ENCODE measurements at regions not wholly inside any gene's neighbourhood (a gene's known extent, or its start where the extent isn't known, plus 50 kb on each side); places are given as distances from the start of the nearest gene placed in this dataset.

DNA sequence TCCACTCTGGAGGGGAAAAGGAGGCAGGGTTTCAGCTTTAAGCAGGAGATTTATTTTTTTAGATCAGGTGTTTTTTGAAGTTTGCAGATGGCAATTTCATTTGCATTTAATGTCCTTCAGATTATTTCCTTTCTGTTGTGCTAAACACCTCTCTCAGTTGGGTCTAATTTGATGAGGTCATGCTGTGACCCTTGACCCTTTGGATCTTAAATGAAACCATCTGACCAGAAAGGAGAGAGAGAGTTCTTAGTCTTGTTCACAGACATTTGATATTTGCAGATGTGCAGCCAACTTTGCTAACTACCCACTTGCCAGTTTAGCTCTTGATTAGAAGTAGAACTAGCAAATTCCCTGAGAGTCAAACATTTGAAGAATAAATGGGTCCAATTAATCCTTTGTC, 101.5 kb upstream of the RAB11FIP2 start:
- Histone ChIP-seq H3K27ac (ENCODE audit: insufficient read depth, low read depth, low read length, poor library complexity, severe bottlenecking) (no peak overlapping the region), H3K27me3 (ENCODE audit: control insufficient read depth, insufficient read depth, low read length, poor library complexity, severe bottlenecking) (no peaks in the 10 kb centered on the region), H3K4me3 (ENCODE audit: insufficient read depth, low read depth, low read length) (no peak overlapping the region), H3K4me1 (ENCODE audit: control insufficient read depth, insufficient read depth, low read length) (peaks cover 8% of the 10 kb centered on the region), H3K9me3 (ENCODE audit: control insufficient read depth, low read length) (no peaks in the 10 kb centered on the region), H3K36me3 (ENCODE audit: control insufficient read depth, insufficient read depth, low read length) (no peaks in the 10 kb centered on the region)

DNA sequence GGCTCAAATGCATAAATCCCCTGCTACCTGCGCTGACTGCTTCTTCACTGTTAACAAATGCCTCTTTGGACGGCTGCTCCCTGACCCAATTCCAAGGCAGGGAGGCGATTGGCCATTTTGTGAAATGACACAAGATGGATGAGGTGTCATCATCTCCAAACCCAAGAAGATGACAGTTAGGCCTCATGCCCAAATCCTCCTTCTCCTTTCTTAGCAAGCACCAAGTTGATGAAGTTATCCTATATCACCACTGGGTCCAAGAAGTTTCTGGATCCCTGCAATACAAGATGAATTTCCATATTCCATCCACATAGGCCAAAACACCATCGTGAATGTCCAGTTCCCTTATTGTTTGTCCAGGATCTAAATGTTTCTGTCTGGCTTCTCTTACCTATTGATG, 98.5 kb upstream of the RAB11FIP2 start:
- Histone ChIP-seq H3K27me3 (ENCODE audit: control insufficient read depth, insufficient read depth, low read length, poor library complexity, severe bottlenecking) (no peaks in the 10 kb centered on the region), H3K27ac (ENCODE audit: insufficient read depth, low read depth, low read length, poor library complexity, severe bottlenecking) (no peak overlapping the region), H3K36me3 (ENCODE audit: control insufficient read depth, insufficient read depth, low read length) (no peaks in the 10 kb centered on the region), H3K4me3 (ENCODE audit: insufficient read depth, low read depth, low read length) (no peak overlapping the region), H3K4me1 (ENCODE audit: control insufficient read depth, insufficient read depth, low read length) (peaks cover 8% of the 10 kb centered on the region), H3K9me3 (ENCODE audit: control insufficient read depth, low read length) (no peaks in the 10 kb centered on the region)
- 93 to 99% methylated on average over 4 of the region's 4 CpGs for WGBS, 2 experiments

DNA sequence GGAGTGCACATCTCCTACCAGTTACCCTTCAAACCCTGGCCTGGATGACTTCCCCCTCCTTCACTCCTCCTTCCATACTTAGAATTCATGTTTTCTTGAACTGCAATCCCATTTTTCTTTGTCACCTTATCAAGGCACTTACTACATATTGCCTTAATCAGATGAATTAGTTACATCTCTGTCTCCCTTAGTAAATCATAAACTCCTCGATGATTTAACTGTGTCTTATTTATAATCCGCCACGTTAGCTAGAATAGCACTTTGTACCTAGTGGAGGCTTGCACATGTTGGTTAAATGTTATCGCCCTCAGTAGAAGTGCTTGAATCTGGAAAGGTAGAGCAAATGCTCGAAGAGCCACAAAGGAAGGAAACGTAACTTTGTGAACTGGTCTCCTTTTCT, 94.7 kb upstream of the RAB11FIP2 start:
- Histone ChIP-seq H3K9me3 (ENCODE audit: control insufficient read depth, low read length) (no peaks in the 10 kb centered on the region), H3K4me3 (ENCODE audit: insufficient read depth, low read depth, low read length) (no peak overlapping the region), H3K27me3 (ENCODE audit: control insufficient read depth, insufficient read depth, low read length, poor library complexity, severe bottlenecking) (no peaks in the 10 kb centered on the region), H3K36me3 (ENCODE audit: control insufficient read depth, insufficient read depth, low read length) (no peaks in the 10 kb centered on the region), H3K4me1 (ENCODE audit: control insufficient read depth, insufficient read depth, low read length) (no peaks in the 10 kb centered on the region), H3K27ac (ENCODE audit: insufficient read depth, low read depth, low read length, poor library complexity, severe bottlenecking) (no peak overlapping the region)
- 95 to 96% methylated on average over 6 of the region's 6 CpGs for WGBS, 2 experiments

DNA sequence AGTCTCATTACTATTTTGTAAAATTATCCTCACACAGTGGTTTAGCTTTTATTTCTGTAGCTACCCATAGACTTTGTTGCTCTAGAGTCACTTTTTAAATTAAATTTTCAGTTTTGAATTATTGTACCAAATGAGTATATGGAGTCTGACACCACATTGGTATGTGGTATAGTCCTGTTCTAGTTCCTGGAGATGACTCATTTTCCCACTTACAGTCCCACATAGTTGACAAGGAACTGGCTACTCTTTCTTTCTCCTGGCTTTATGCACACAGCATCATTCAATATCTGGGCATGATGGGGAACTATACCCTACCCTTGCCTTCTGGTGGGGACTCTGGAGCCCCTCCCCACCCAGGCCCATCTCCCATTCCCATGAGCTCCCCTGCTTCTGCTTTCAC, 92.6 kb upstream of the RAB11FIP2 start:
- Histone ChIP-seq H3K27ac (ENCODE audit: insufficient read depth, low read depth, low read length, poor library complexity, severe bottlenecking) (no peak overlapping the region), H3K9me3 (ENCODE audit: control insufficient read depth, low read length) (no peaks in the 10 kb centered on the region), H3K4me3 (ENCODE audit: insufficient read depth, low read depth, low read length) (no peak overlapping the region), H3K4me1 (ENCODE audit: control insufficient read depth, insufficient read depth, low read length) (no peaks in the 10 kb centered on the region), H3K27me3 (ENCODE audit: control insufficient read depth, insufficient read depth, low read length, poor library complexity, severe bottlenecking) (no peaks in the 10 kb centered on the region), H3K36me3 (ENCODE audit: control insufficient read depth, insufficient read depth, low read length) (no peaks in the 10 kb centered on the region)

DNA sequence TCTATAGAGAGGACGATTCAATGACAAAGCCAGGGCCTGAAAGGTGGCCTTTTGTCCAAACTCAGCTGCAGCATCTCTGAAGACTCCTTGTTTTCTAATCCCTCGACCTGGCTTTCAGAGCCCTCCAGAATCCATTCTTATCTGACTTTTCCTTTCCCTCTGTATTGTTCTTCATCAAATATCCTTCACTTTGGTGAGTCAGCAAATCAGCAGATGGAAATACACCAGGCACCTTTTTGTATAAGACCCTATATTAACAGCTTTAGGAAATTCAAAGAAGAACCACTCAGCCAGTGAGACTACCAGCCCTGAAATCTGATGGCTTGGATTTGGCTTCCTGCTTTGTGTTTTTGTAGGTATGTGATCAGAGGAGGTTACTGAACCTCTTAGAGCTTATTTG, 81.9 kb upstream of the RAB11FIP2 start:
- no peaks in the 10 kb centered on the region for H3K27me3 ChIP-seq (ENCODE audit: control insufficient read depth, insufficient read depth, low read length, poor library complexity, severe bottlenecking)
- H3K4me1 ChIP-seq (ENCODE audit: control insufficient read depth, insufficient read depth, low read length), result peaks cover 4% of the 10 kb centered on the region
- WGBS, 2 experiments, result 49 to 54% methylated on average over 2 of the region's 2 CpGs
- H3K4me3 ChIP-seq (ENCODE audit: insufficient read depth, low read depth, low read length), result no peak overlapping the region
- H3K27ac ChIP-seq (ENCODE audit: insufficient read depth, low read depth, low read length, poor library complexity, severe bottlenecking), result no peak overlapping the region
- no peaks in the 10 kb centered on the region for H3K36me3 ChIP-seq (ENCODE audit: control insufficient read depth, insufficient read depth, low read length)
- no peaks in the 10 kb centered on the region for H3K9me3 ChIP-seq (ENCODE audit: control insufficient read depth, low read length)

DNA sequence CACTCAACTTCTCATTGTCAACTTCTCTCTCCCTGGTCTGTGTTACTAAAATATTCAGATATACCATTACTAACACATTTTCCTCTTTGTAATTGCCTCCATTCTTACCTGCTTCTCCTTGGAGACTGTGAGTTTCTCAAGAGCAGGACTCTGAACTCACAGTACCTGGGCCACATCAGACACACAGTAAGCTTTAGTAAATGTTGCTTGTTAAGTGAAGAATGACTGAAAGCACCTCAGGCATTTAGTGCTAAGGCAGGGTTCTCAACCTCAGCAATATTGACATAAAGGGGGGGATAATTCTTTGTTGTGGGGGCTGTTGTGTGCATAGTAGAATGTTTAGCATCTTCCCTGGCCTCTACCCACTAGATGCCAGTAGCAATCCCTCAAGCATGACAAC, 72.0 kb upstream of the RAB11FIP2 start:
- Histone ChIP-seq H3K9me3 (ENCODE audit: control insufficient read depth, low read length) (no peaks in the 10 kb centered on the region), H3K27ac (ENCODE audit: insufficient read depth, low read depth, low read length, poor library complexity, severe bottlenecking) (no peak overlapping the region), H3K36me3 (ENCODE audit: control insufficient read depth, insufficient read depth, low read length) (no peaks in the 10 kb centered on the region), H3K27me3 (ENCODE audit: control insufficient read depth, insufficient read depth, low read length, poor library complexity, severe bottlenecking) (no peaks in the 10 kb centered on the region), H3K4me1 (ENCODE audit: control insufficient read depth, insufficient read depth, low read length) (no peaks in the 10 kb centered on the region), H3K4me3 (ENCODE audit: insufficient read depth, low read depth, low read length) (no peak overlapping the region)

DNA sequence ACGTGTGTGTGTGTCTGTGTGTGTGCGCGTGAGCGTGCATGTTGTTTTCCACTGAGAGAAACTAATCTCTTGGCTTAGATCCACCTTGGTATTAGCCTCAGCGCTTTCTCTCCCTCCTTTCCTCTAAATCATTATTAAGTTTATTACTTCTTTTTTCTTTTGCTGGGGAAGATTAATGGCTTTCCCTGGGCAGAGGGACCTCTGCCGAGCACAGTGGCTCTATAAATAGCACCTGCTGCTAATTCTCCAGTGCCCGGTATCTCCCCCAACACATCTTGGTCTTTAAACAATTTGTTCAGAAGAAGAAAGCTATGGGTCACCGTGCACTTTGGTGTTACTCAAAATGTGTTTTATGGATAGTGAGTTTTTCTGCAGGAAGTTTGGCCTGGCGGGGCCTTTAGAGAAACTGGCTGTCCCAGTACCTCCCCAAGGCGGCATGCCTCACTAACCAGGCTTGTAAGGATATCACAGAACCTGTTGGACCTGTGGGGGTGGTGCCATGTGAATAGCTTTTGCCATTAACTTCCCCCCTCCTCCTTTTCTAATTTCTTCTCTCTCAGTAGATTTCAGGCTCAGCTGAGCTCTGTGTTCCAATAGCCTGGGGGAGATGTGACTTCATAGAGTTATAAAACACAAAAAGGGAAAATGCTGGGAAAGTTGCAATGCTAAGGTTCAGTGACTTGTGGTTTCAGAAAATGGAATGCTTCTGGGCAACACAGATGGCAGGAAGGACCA, 70.1 kb upstream of the RAB11FIP2 start:
- no peaks in the 10 kb centered on the region for H3K27me3 ChIP-seq (ENCODE audit: control insufficient read depth, insufficient read depth, low read length, poor library complexity, severe bottlenecking)
- H3K9me3 ChIP-seq (ENCODE audit: control insufficient read depth, low read length), result no peaks in the 10 kb centered on the region
- no peaks in the 10 kb centered on the region for H3K4me1 ChIP-seq (ENCODE audit: control insufficient read depth, insufficient read depth, low read length)
- WGBS, 2 experiments, result 92 to 95% methylated on average over 9 to 10 of the region's 10 CpGs
- no peak overlapping the region for H3K27ac ChIP-seq (ENCODE audit: insufficient read depth, low read depth, low read length, poor library complexity, severe bottlenecking)
- H3K4me3 ChIP-seq (ENCODE audit: insufficient read depth, low read depth, low read length), result no peak overlapping the region
- no peaks in the 10 kb centered on the region for H3K36me3 ChIP-seq (ENCODE audit: control insufficient read depth, insufficient read depth, low read length)

DNA sequence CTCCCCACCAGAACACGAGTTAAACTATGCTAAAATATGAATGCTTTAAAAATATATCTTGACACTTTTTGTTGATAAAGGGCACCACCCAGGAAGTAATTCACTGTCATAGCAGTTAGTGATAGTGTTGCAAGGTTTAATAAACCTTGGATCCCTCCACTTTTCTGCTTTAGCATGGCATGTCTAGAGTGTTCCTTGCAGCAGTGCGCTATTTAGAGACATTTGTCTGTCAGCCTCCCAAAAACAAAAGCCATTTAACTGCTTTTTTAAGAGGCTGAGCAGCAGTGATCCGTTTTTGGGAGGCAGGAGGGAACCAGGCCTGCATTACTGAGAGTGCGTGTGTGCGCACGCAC, 69.6 kb upstream of the RAB11FIP2 start:
- H3K27me3 ChIP-seq (ENCODE audit: control insufficient read depth, insufficient read depth, low read length, poor library complexity, severe bottlenecking), result no peaks in the 10 kb centered on the region
- H3K36me3 ChIP-seq (ENCODE audit: control insufficient read depth, insufficient read depth, low read length), result no peaks in the 10 kb centered on the region
- H3K9me3 ChIP-seq (ENCODE audit: control insufficient read depth, low read length), result no peaks in the 10 kb centered on the region
- H3K4me1 ChIP-seq (ENCODE audit: control insufficient read depth, insufficient read depth, low read length), result no peaks in the 10 kb centered on the region
- no peak overlapping the region for H3K27ac ChIP-seq (ENCODE audit: insufficient read depth, low read depth, low read length, poor library complexity, severe bottlenecking)
- 92 to 96% methylated on average over 5 to 6 of the region's 6 CpGs for WGBS, 2 experiments
- no peak overlapping the region for H3K4me3 ChIP-seq (ENCODE audit: insufficient read depth, low read depth, low read length)

DNA sequence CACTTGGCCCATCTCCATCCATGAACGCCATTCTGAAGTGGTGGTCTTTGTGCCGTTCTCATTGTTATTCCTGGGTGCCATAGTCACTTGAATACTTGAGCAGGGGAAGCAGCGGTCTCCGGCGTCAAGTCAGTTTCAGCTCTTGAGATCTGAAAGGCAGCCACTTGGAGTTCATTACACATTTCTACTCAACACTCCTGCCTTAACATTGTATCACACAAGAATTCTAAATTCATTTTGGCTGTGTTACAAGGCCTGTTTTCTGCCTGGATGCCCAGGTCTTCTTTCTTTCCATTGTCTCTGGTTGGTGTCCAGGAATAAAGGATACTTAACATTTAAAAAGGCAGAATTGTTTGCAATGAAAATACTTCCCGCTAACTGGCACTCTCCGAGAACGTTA, 69.0 kb upstream of the RAB11FIP2 start:
- WGBS, 2 experiments, result 80 to 83% methylated on average over 8 of the region's 8 CpGs
- H3K27ac ChIP-seq (ENCODE audit: insufficient read depth, low read depth, low read length, poor library complexity, severe bottlenecking), result no peak overlapping the region

DNA sequence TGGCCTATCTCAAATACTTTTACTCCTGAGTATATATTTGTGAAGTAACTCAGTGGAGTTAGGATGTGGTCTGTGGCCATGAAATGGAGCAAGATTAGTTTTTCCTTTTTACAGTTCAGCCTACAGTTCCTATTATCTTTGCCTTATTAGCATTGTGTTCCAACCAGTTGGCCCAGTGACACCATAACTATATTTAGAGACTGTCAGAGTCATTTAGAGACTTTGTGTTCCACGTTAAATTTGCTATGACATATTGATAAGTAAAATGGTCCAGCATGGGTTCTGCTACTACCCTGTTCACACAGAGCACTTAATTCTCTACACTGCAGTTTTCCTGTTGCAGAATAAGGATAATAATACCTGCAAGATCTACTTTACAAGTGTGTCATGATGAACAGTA, 68.3 kb upstream of the RAB11FIP2 start:
- 92% methylated on average over 1 of the region's 1 CpG; no CpG with 5 or more reads in 1 of the 2 experiments for WGBS, 2 experiments
- H3K27ac ChIP-seq (ENCODE audit: insufficient read depth, low read depth, low read length, poor library complexity, severe bottlenecking), result no peak overlapping the region
- H3K4me1 ChIP-seq (ENCODE audit: control insufficient read depth, insufficient read depth, low read length), result no peaks in the 10 kb centered on the region
- no peak overlapping the region for H3K4me3 ChIP-seq (ENCODE audit: insufficient read depth, low read depth, low read length)
- no peaks in the 10 kb centered on the region for H3K36me3 ChIP-seq (ENCODE audit: control insufficient read depth, insufficient read depth, low read length)
- no peaks in the 10 kb centered on the region for H3K9me3 ChIP-seq (ENCODE audit: control insufficient read depth, low read length)
- no peaks in the 10 kb centered on the region for H3K27me3 ChIP-seq (ENCODE audit: control insufficient read depth, insufficient read depth, low read length, poor library complexity, severe bottlenecking)

More for the DNA sequence above, 69.0 kb upstream of the RAB11FIP2 start:
- Histone ChIP-seq H3K9me3 (ENCODE audit: control insufficient read depth, low read length) (no peaks in the 10 kb centered on the region), H3K27me3 (ENCODE audit: control insufficient read depth, insufficient read depth, low read length, poor library complexity, severe bottlenecking) (no peaks in the 10 kb centered on the region), H3K4me1 (ENCODE audit: control insufficient read depth, insufficient read depth, low read length) (no peaks in the 10 kb centered on the region), H3K36me3 (ENCODE audit: control insufficient read depth, insufficient read depth, low read length) (no peaks in the 10 kb centered on the region), H3K4me3 (ENCODE audit: insufficient read depth, low read depth, low read length) (no peak overlapping the region)

DNA sequence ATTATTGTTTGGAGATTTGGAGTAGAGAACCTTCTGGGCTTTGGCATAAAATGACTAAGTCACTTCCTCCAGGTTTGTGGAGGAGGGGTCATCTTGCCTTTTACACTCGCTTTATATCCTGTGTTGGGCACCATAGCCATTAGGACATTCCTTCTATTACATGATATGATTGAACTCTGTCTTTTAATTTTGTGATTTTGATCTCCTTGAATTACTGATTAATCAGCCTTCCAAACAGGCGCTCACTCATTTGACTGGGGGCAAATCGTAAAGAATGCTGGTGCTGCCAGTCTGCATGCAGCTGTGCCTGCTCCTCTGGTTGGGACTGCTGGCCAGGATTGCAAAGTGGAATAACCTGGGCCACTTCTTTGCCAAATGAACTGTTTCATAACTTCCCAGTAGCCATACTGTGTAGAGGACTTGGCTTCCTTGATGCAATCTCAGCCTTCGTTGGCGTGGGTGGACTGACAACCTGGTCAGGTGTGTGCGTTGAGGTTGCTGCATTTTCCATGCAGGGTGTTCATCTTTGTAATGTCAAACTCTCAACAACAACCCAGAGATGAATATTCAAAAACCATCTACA, 65.9 kb upstream of the RAB11FIP2 start:
- no peak overlapping the region for H3K4me3 ChIP-seq (ENCODE audit: insufficient read depth, low read depth, low read length)
- no peaks in the 10 kb centered on the region for H3K27me3 ChIP-seq (ENCODE audit: control insufficient read depth, insufficient read depth, low read length, poor library complexity, severe bottlenecking)
- H3K36me3 ChIP-seq (ENCODE audit: control insufficient read depth, insufficient read depth, low read length), result no peaks in the 10 kb centered on the region
- 96 to 99% methylated on average over 6 of the region's 6 CpGs for WGBS, 2 experiments
- peaks cover 11% of the 10 kb centered on the region for H3K4me1 ChIP-seq (ENCODE audit: control insufficient read depth, insufficient read depth, low read length)
- no peaks in the 10 kb centered on the region for H3K9me3 ChIP-seq (ENCODE audit: control insufficient read depth, low read length)
- no peak overlapping the region for H3K27ac ChIP-seq (ENCODE audit: insufficient read depth, low read depth, low read length, poor library complexity, severe bottlenecking)

Measured in ectodermal cell (in vitro differentiated cells).